ENCODE measurements at regions not wholly inside any gene's neighbourhood (a gene's known extent, or its start where the extent isn't known, plus 50 kb on each side); places are given as distances from the start of the nearest gene placed in this dataset.

GRCh38 chr6:28598757-28599686 is 73.3 kb downstream of the GPX5 start:
- POLR2A ChIA-PET, result no interaction called here

GRCh38 chr6:28600245-28600644 is 74.6 kb downstream of the GPX5 start:
- no peaks in the 10 kb centered on the region for H3K9me3 ChIP-seq (ENCODE audit: control insufficient read depth, insufficient read depth, low read length)
- DNase-seq (ENCODE audit: low read depth, low spot score), result no peak
- H3K27me3 ChIP-seq (ENCODE audit: control insufficient read depth, insufficient read depth, low read length), result no peaks in the 10 kb centered on the region
- CTCF ChIA-PET, result no interaction called here
- no peak overlapping the region for H3K4me3 ChIP-seq (ENCODE audit: low read depth, low read length)
- POLR2A ChIA-PET, result no interaction called here
- no peak for TF ChIP-seq CTCF (IDR thresholded peaks at IDR 0.05; ENCODE audit: low read depth, low read length)
- H3K27ac ChIP-seq (ENCODE audit: low read depth, low read length), result no peak overlapping the region

More at GRCh38 chr6:28598757-28599686, 73.3 kb downstream of the GPX5 start:
- DNase-seq (ENCODE audit: low read depth, low spot score), result no peak
- no peak for TF ChIP-seq CTCF (IDR thresholded peaks at IDR 0.05; ENCODE audit: low read depth, low read length)
- CTCF ChIA-PET, result no interaction called here
- Histone ChIP-seq H3K27ac (ENCODE audit: low read depth, low read length) (no peak overlapping the region), H3K27me3 (ENCODE audit: control insufficient read depth, insufficient read depth, low read length) (no peaks in the 10 kb centered on the region), H3K9me3 (ENCODE audit: control insufficient read depth, insufficient read depth, low read length) (no peaks in the 10 kb centered on the region), H3K4me3 (ENCODE audit: low read depth, low read length) (no peak overlapping the region)

- CTCF ChIA-PET, result no interaction called here
- Histone ChIP-seq H3K9me3 (ENCODE audit: control insufficient read depth, insufficient read depth, low read length) (no peaks in the 10 kb centered on the region), H3K4me3 (ENCODE audit: low read depth, low read length) (no peak overlapping the region), H3K27ac (ENCODE audit: low read depth, low read length) (no peak overlapping the region), H3K27me3 (ENCODE audit: control insufficient read depth, insufficient read depth, low read length) (no peaks in the 10 kb centered on the region)
- no peak for DNase-seq (ENCODE audit: low read depth, low spot score)
- POLR2A ChIA-PET, result no interaction called here
- TF ChIP-seq CTCF (IDR thresholded peaks at IDR 0.05; ENCODE audit: low read depth, low read length), result no peak
These were observed 78.2 kb downstream of the GPX5 start for GRCh38 chr6:28603891-28604290.

GRCh38 chr6:28606424-28607391 is 81.0 kb downstream of the GPX5 start:
- peak overlapping the region; percentile 55 for H3K4me3 ChIP-seq (ENCODE audit: low read depth, low read length)
- no peaks in the 10 kb centered on the region for H3K9me3 ChIP-seq (ENCODE audit: control insufficient read depth, insufficient read depth, low read length)
- no peak overlapping the region for H3K27ac ChIP-seq (ENCODE audit: low read depth, low read length)
- POLR2A ChIA-PET, result no interaction called here
- CTCF ChIA-PET, result interaction anchor here (0.5 to 0.9 kb wide), 2 partner anchors 96 to 1046 kb away, joined by 3 to 4 read pairs; no protein-coding TSS in a partner anchor
- TF ChIP-seq CTCF (IDR thresholded peaks at IDR 0.05; ENCODE audit: low read depth, low read length), result peak; percentile 52
- DNase-seq (ENCODE audit: low read depth, low spot score), result no peak
- no peaks in the 10 kb centered on the region for H3K27me3 ChIP-seq (ENCODE audit: control insufficient read depth, insufficient read depth, low read length)
